IPS-15b (cell line): ENCODE measurements at regions not wholly inside any gene's neighbourhood (a gene's known extent, or its start where the extent isn't known, plus 50 kb on each side); places are given as distances from the start of the nearest gene placed in this dataset.

Experiments
- H3K27me3 ChIP-seq: one replicate; pipeline ENCODE4 v1.6.1; 2013; ENCODE audit warnings: low read length; ENCODE audit not compliant: control insufficient read depth, insufficient read depth
- H3K36me3 ChIP-seq: one replicate; pipeline ENCODE4 v1.6.1; 2013; ENCODE audit warnings: low read length; ENCODE audit not compliant: control insufficient read depth, insufficient read depth
- H3K4me1 ChIP-seq: one replicate; pipeline ENCODE4 v1.6.1; 2013; ENCODE audit warnings: mild to moderate bottlenecking, low read length; ENCODE audit not compliant: control insufficient read depth, insufficient read depth
- H3K4me3 ChIP-seq: one replicate; pipeline ENCODE4 v1.5.1; 2013; ENCODE audit warnings: low read depth, low read length
- H3K9ac ChIP-seq: one replicate; pipeline ENCODE4 v1.6.1; 2013; ENCODE audit warnings: low read depth, mild to moderate bottlenecking, low read length
- H3K9me3 ChIP-seq: one replicate; pipeline ENCODE4 v1.6.1; 2013; ENCODE audit warnings: mild to moderate bottlenecking, low read length; ENCODE audit not compliant: control insufficient read depth, insufficient read depth

DNA sequence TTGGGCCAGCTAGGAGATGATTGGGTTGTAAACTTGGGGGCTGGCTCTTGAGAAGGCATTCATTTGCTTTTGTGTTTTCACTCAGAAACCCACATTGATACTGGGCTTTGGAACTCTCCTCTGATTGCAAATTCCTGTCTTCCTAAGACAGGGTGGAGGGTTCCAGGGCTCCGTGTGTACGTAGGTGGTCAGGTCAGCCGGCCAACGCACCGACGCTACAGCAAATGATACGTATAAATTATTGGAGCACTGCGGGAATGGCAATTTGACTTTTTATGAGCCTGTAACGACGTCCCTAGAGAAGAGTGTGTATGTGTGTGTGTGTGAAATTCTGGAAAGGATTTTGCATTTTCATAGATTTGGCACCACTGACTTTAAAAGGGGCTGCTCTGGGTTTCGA, 236.9 kb downstream of the SHOX start:
- H3K4me3 ChIP-seq, result no peak overlapping the region
- H3K27me3 ChIP-seq, result no peaks in the 10 kb centered on the region
- H3K36me3 ChIP-seq, result no peaks in the 10 kb centered on the region
- H3K9ac ChIP-seq, result no peak overlapping the region
- no peaks in the 10 kb centered on the region for H3K4me1 ChIP-seq
- no peaks in the 10 kb centered on the region for H3K9me3 ChIP-seq

DNA sequence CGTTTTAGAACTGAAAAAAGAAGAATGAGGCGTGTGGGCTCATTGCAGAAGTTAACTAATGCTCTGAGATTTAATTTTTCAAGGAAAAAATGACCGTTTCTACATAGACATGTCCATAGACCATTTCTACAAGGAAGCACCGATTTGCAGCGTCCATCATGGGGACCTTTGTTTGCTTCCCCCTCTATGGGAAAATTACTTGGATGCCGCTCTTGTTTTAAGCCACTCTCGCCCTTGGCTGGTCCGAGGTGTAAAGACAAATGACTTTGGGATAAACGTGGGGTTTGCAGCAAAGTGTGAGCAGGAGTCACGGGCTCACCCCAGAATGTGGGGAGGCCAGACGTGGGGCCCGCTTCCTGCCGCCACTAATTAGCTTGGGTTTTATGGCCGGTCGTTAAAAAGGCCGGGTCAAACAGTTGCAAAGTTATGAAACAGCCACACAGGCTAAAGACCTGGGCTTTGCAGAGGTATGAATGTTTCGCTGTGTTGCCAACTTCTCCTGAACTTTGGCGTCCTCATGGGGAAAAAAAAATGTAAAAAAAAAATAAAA, 235.9 kb downstream of the SHOX start:
- no peak overlapping the region for H3K4me3 ChIP-seq
- no peaks in the 10 kb centered on the region for H3K4me1 ChIP-seq
- no peaks in the 10 kb centered on the region for H3K9me3 ChIP-seq
- H3K36me3 ChIP-seq, result no peaks in the 10 kb centered on the region
- H3K27me3 ChIP-seq, result no peaks in the 10 kb centered on the region
- no peak overlapping the region for H3K9ac ChIP-seq

DNA sequence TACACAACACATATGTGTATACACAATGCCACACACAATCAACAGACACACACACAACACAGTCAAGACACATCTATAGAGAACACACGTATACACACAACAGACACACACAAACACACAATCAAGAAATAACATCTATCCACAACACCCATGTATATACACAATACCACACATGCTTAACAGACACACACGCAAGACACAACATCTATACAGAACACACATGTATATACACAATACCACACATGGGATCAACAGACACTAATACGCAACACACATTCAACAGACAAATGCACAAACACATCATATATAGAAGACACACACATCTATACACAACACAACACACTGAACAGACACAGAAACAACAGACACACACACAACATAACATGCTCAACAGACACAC, 234.8 kb downstream of the SHOX start:
- H3K4me3 ChIP-seq, result no peak overlapping the region
- no peaks in the 10 kb centered on the region for H3K27me3 ChIP-seq
- no peaks in the 10 kb centered on the region for H3K9me3 ChIP-seq
- H3K4me1 ChIP-seq, result no peaks in the 10 kb centered on the region
- no peak overlapping the region for H3K9ac ChIP-seq
- no peaks in the 10 kb centered on the region for H3K36me3 ChIP-seq

DNA sequence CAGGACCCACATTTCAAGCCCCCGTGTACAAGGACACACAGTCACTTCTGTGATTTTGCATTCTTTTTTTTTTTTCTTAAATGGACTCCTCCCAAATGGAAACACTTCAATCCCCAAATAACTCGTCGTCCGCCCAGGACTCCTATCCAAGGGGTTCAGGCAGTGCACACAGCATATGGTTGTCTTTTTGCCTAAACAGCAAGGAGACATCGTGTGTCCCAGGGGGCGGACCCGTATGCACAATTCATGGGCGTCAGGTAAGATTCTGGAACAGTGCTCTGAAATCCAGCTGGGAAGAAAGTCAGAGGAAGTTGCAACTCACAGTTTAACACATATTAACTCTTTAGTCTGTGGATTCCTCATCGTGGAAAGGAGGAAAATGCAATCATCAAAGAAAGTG, 231.3 kb downstream of the SHOX start:
- H3K4me3 ChIP-seq, result no peak overlapping the region
- no peak overlapping the region for H3K9ac ChIP-seq
- no peaks in the 10 kb centered on the region for H3K36me3 ChIP-seq
- H3K9me3 ChIP-seq, result no peaks in the 10 kb centered on the region
- H3K4me1 ChIP-seq, result no peaks in the 10 kb centered on the region
- no peaks in the 10 kb centered on the region for H3K27me3 ChIP-seq

DNA sequence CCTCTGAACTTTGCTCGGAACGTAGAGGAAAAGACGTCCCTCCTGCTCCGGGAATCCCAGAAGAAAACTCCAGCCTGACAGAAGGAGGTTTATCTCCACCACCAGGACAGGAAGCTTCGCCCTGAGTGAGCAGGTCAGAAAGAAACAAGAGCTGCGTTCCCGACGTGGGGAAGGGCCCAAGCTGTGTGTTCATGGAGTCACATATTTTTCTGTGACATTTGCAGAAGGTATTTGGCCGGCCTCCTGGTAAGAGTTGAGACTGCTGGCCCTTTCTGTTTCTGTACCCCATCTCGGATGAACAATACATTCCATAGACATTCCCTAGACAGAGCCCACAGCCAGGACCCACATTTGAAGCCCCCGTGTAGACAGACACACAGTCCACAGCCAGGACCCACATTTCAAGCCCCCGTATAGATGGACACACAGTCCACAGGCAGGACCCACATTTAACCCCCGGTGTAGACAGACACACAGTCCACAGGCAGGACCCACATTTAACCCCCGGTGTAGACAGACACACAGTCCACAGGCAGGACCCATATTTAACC, 230.8 kb downstream of the SHOX start:
- Histone ChIP-seq H3K27me3 (no peaks in the 10 kb centered on the region), H3K4me1 (no peaks in the 10 kb centered on the region), H3K36me3 (no peaks in the 10 kb centered on the region), H3K9ac (no peak overlapping the region), H3K9me3 (no peaks in the 10 kb centered on the region), H3K4me3 (no peak overlapping the region)

DNA sequence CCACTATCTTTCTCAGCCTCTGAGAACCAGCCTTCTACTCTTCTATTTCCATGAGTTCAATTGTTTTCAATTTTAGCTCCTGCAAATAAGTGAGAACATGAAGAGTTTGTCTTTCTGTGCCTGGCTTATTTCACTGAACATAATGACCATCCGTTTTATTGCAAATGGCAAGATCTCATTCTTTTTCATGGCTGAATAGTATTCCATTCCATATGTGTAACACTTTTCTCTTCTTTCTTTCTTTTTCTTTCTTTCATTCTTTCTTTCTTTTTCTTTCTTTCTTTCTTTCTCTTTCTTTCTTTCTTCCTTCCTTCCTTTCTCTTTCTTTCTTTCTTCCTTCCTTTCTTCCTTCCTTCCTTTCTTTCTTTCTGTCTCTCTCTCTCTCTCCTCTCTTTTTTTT, 228.7 kb downstream of the SHOX start:
- no peaks in the 10 kb centered on the region for H3K27me3 ChIP-seq
- no peaks in the 10 kb centered on the region for H3K36me3 ChIP-seq
- H3K9me3 ChIP-seq, result no peaks in the 10 kb centered on the region
- no peak overlapping the region for H3K9ac ChIP-seq
- no peaks in the 10 kb centered on the region for H3K4me1 ChIP-seq
- H3K4me3 ChIP-seq, result no peak overlapping the region

DNA sequence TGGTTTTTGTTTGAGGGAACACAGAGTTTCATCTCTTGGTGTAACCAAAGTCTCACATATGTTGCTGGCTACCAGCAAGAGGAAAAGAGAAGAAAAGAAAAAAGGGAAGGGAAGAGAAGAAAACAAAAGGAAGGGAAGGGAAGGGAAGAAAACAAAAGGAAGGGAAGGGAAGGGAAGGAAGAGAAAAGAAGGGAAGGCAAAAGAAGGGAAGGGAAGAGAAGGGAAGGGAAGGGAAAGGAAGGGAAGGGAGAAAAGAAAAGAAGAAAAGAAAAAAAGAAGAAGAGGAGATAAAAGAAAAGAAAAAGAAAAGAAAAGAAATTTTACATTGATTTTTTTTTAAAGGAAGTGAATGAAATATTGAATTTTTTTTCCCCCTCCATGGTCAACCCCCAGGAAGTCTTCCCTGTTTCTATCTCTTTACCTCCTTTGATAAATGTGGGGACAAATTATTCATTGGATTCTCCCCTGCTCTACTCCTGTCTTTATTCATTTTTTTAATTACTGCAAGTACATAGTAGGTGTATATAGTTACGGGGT, 228.0 kb downstream of the SHOX start:
- Histone ChIP-seq H3K27me3 (no peaks in the 10 kb centered on the region), H3K36me3 (no peaks in the 10 kb centered on the region), H3K4me3 (no peak overlapping the region), H3K4me1 (no peaks in the 10 kb centered on the region), H3K9me3 (no peaks in the 10 kb centered on the region), H3K9ac (no peak overlapping the region)

DNA sequence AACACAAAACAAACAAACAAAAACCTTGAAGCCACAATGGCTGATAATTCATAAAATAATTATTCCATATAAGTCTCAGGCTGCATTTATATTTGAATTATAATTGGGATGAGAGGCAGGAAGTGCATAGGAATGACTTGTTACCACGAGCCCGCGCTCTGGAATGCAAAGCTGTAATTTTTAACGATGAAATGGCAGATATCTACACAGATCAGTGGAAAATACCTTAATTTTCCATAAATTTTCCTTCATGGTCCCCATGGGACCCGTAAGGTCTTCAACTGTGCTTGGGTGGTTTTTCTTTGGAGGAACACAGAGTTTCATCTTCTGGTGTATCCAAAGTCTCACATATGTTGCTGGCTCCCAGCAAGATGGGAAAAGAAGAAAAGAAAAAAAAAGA, 226.8 kb downstream of the SHOX start:
- Histone ChIP-seq H3K4me3 (no peak overlapping the region), H3K27me3 (no peaks in the 10 kb centered on the region), H3K9me3 (no peaks in the 10 kb centered on the region), H3K9ac (no peak overlapping the region), H3K4me1 (no peaks in the 10 kb centered on the region), H3K36me3 (no peaks in the 10 kb centered on the region)

DNA sequence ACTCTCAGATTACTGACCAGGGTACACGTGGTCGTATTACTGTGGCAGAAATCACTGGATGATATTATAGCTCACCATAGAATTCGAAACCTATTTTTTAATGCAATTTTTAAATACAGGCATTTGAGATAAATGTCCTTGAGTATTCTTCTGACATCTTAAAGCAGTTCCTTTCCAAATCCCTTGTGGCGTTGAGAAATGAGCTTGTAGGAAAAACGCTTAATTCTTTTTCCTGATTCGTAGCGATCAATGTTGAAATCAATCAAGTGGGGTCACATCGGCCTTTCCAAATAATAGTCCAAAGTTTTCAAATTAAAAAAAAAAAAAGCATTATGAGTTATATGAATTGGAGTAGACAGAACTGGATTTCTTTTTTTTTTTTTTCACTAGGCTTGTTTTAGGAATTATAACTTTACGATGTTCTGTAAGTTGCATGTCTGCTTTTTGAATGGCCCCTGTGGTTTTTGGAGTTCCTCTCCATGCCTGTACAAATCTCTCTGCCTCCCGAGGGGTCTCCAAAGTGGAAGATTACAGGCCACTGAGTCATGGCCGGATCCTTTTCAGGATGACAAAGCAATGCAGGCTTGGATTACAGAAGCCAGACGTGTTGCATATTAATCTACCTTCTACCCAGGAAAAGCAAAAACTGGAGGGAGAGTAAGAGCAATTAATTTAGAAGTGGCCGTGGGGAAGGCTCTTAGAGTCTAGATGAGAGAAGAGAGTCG, 226.1 kb downstream of the SHOX start:
- H3K4me1 ChIP-seq, result no peaks in the 10 kb centered on the region
- H3K4me3 ChIP-seq, result no peak overlapping the region
- no peaks in the 10 kb centered on the region for H3K27me3 ChIP-seq
- H3K9ac ChIP-seq, result no peak overlapping the region
- H3K9me3 ChIP-seq, result no peaks in the 10 kb centered on the region
- H3K36me3 ChIP-seq, result no peaks in the 10 kb centered on the region

DNA sequence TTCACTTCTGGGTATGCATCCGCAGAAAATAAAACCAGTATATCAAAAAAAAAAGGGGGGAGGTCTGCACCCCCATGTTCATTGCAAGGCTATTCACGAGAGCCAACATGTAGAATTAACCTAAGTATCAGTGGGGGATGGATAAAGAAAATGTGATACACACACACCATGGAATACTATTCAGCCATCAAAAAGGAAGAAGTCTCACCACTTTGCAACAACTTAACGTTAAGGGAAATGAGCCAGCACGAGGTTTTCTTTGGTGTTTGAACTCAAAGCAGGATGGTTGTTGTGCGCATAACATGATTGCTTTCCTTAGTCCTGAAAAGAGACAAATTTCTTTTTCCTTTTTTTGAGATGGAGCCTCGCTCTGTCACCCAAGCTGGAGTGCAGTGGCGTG, 222.7 kb downstream of the SHOX start:
- Histone ChIP-seq H3K9me3 (no peaks in the 10 kb centered on the region), H3K9ac (no peak overlapping the region), H3K27me3 (no peaks in the 10 kb centered on the region), H3K4me3 (no peak overlapping the region), H3K36me3 (no peaks in the 10 kb centered on the region), H3K4me1 (peaks cover 3% of the 10 kb centered on the region)

DNA sequence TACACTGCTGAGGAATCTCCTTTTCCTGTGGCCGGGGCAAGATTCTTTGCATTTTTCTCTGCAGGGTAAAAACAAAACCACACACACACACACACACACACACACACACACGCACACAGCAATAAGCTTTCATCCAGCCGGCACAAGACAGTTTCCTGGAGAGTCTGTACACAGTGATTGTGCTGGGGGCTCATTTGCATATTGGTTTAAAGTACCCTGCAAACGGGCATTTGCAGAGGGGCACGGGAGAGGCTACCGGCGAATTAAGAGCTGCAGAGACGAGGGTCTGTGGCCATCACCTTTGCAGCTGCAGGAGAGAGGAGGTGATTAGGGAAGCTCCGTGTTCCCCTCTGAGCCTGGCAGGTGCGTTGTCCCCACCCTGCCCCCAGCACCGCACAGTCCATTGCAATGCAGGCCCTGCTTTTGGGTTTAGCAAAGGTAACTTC, 219.9 kb downstream of the SHOX start:
- peaks cover 3% of the 10 kb centered on the region for H3K4me1 ChIP-seq

DNA sequence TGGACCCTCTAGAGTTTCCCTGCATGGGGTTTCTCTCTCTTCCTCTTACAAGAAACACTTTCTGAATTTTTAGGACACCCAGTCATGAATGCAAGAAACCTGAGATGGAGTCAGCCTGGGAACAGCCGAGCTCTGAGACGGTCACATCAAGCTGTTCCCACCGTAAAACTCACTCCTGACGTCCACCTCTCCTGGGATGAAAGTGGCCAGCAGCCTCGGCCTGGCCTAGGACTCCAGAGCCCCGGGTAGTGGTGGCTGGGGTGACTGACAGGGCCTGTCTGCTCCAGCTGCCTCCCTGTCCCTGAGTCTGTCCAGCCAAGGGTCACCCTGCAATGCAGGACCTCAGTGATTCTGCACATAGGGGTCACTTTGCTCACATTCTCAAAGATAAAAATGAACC, 217.8 kb downstream of the SHOX start:
- no peak overlapping the region for H3K4me3 ChIP-seq
- H3K27me3 ChIP-seq, result no peaks in the 10 kb centered on the region

More for the DNA sequence above, 219.9 kb downstream of the SHOX start:
- Histone ChIP-seq H3K4me3 (no peak overlapping the region), H3K9me3 (no peaks in the 10 kb centered on the region), H3K9ac (no peak overlapping the region), H3K36me3 (no peaks in the 10 kb centered on the region), H3K27me3 (no peaks in the 10 kb centered on the region)

More for the DNA sequence above, 217.8 kb downstream of the SHOX start:
- Histone ChIP-seq H3K4me1 (peaks cover 3% of the 10 kb centered on the region), H3K9me3 (no peaks in the 10 kb centered on the region), H3K9ac (no peak overlapping the region), H3K36me3 (no peaks in the 10 kb centered on the region)
